ENCODE measurements at regions not wholly inside any gene's neighbourhood (a gene's known extent, or its start where the extent isn't known, plus 50 kb on each side); places are given as distances from the start of the nearest gene placed in this dataset.

- H3K36me3 Mint-ChIP-seq: no peaks in the 10 kb centered on the region
- DNase-seq (no peak), ATAC-seq (no peak)
- Histone ChIP-seq H3K27me3 (ENCODE audit: control insufficient read depth, insufficient read depth, low read length) (no peaks in the 10 kb centered on the region), H3K9me3 (ENCODE audit: control insufficient read depth, insufficient read depth, low read length) (no peaks in the 10 kb centered on the region), H3K4me3 (ENCODE audit: low read length) (no peak overlapping the region), H3K27ac (ENCODE audit: low read length) (no peak overlapping the region), H3K4me1 (ENCODE audit: control insufficient read depth, insufficient read depth, low read length) (no peaks in the 10 kb centered on the region), H3K36me3 (ENCODE audit: control insufficient read depth, insufficient read depth, low read length) (no peaks in the 10 kb centered on the region)
- no peak overlapping the region for H3K4me3 Mint-ChIP-seq
- intact Hi-C loops (cut with micrococcal nuclease): no loop called here
- WGBS (ENCODE audit: insufficient coverage): 77% methylated on average over 2 of the region's 2 CpGs
- H3K9me3 Mint-ChIP-seq: no peaks in the 10 kb centered on the region
- no peak for TF ChIP-seq CTCF (IDR thresholded peaks at IDR 0.05)
- no peak overlapping the region for H3K27ac Mint-ChIP-seq
- H3K27me3 Mint-ChIP-seq (ENCODE audit: low read depth in 2 of 2): peaks cover 0 to 2% of the 10 kb centered on the region in 2 donors
- H3K4me1 Mint-ChIP-seq: no peaks in the 10 kb centered on the region
Observed at GRCh38 chr5:113683211-113683610, 169.7 kb downstream of the YTHDC2 start.

GRCh38 chr5:113686599-113686998 lies 173.1 kb downstream of the YTHDC2 start:
- peaks cover 0 to 2% of the 10 kb centered on the region in 2 donors for H3K27me3 Mint-ChIP-seq (ENCODE audit: low read depth in 2 of 2)
- H3K4me1 Mint-ChIP-seq: no peaks in the 10 kb centered on the region

GRCh38 chr5:113689647-113690046 lies 176.2 kb downstream of the YTHDC2 start:
- no peaks in the 10 kb centered on the region for H3K4me1 Mint-ChIP-seq
- Histone ChIP-seq H3K36me3 (ENCODE audit: control insufficient read depth, insufficient read depth, low read length) (no peaks in the 10 kb centered on the region), H3K27ac (ENCODE audit: low read length) (no peak overlapping the region), H3K9me3 (ENCODE audit: control insufficient read depth, insufficient read depth, low read length) (no peaks in the 10 kb centered on the region), H3K4me1 (ENCODE audit: control insufficient read depth, insufficient read depth, low read length) (no peaks in the 10 kb centered on the region), H3K4me3 (ENCODE audit: low read length) (no peak overlapping the region), H3K27me3 (ENCODE audit: control insufficient read depth, insufficient read depth, low read length) (no peaks in the 10 kb centered on the region)
- intact Hi-C loops (cut with micrococcal nuclease): no loop called here
- H3K9me3 Mint-ChIP-seq: no peaks in the 10 kb centered on the region
- no peak overlapping the region for H3K4me3 Mint-ChIP-seq
- H3K36me3 Mint-ChIP-seq: no peaks in the 10 kb centered on the region
- ATAC-seq (no peak), DNase-seq (no peak)
- peaks cover 0 to 18% of the 10 kb centered on the region in 2 donors for H3K27me3 Mint-ChIP-seq (ENCODE audit: low read depth in 2 of 2)
- no peak overlapping the region for H3K27ac Mint-ChIP-seq
- WGBS (ENCODE audit: insufficient coverage): no CpG with 5 or more reads among the region's 1 CpG
- no peak for TF ChIP-seq CTCF (IDR thresholded peaks at IDR 0.05)

More at GRCh38 chr5:113686599-113686998, 173.1 kb downstream of the YTHDC2 start:
- WGBS (ENCODE audit: insufficient coverage): 78% methylated on average over 3 of the region's 3 CpGs
- Mint-ChIP-seq H3K4me3 (no peak overlapping the region), H3K9me3 (no peaks in the 10 kb centered on the region), H3K27ac (no peak overlapping the region), H3K36me3 (no peaks in the 10 kb centered on the region)
- ATAC-seq (no peak), DNase-seq (no peak)
- Histone ChIP-seq H3K27me3 (ENCODE audit: control insufficient read depth, insufficient read depth, low read length) (no peaks in the 10 kb centered on the region), H3K4me3 (ENCODE audit: low read length) (no peak overlapping the region), H3K36me3 (ENCODE audit: control insufficient read depth, insufficient read depth, low read length) (no peaks in the 10 kb centered on the region), H3K27ac (ENCODE audit: low read length) (no peak overlapping the region), H3K9me3 (ENCODE audit: control insufficient read depth, insufficient read depth, low read length) (no peaks in the 10 kb centered on the region), H3K4me1 (ENCODE audit: control insufficient read depth, insufficient read depth, low read length) (no peaks in the 10 kb centered on the region)
- intact Hi-C loops (cut with micrococcal nuclease): no loop called here
- TF ChIP-seq CTCF (IDR thresholded peaks at IDR 0.05): no peak

- H3K4me3 ChIP-seq (ENCODE audit: low read length): no peak overlapping the region
- H3K4me3 Mint-ChIP-seq: no peak overlapping the region
- H3K36me3 Mint-ChIP-seq: no peaks in the 10 kb centered on the region
- ATAC-seq: no peak
- no peaks in the 10 kb centered on the region for H3K9me3 Mint-ChIP-seq
- H3K4me1 ChIP-seq (ENCODE audit: control insufficient read depth, insufficient read depth, low read length): no peaks in the 10 kb centered on the region
- no peaks in the 10 kb centered on the region for H3K4me1 Mint-ChIP-seq
- TF ChIP-seq CTCF (IDR thresholded peaks at IDR 0.05): no peak
- H3K9me3 ChIP-seq (ENCODE audit: control insufficient read depth, insufficient read depth, low read length): no peaks in the 10 kb centered on the region
- H3K36me3 ChIP-seq (ENCODE audit: control insufficient read depth, insufficient read depth, low read length): no peaks in the 10 kb centered on the region
- H3K27ac ChIP-seq (ENCODE audit: low read length): no peak overlapping the region
- WGBS (ENCODE audit: insufficient coverage): 30% methylated on average over 4 of the region's 5 CpGs
- H3K27me3 ChIP-seq (ENCODE audit: control insufficient read depth, insufficient read depth, low read length): peaks cover 3% of the 10 kb centered on the region
- no peak for DNase-seq
- no peak overlapping the region for H3K27ac Mint-ChIP-seq
- intact Hi-C loops (cut with micrococcal nuclease): no loop called here
- peaks cover 0 to 20% of the 10 kb centered on the region in 2 donors for H3K27me3 Mint-ChIP-seq (ENCODE audit: low read depth in 2 of 2)
Observed at GRCh38 chr5:113692466-113692865, 179.0 kb downstream of the YTHDC2 start.

All from natural killer cell (primary cell).